NB4 (cell line): ENCODE measurements at regions not wholly inside any gene's neighbourhood (a gene's known extent, or its start where the extent isn't known, plus 50 kb on each side); places are given as distances from the start of the nearest gene placed in this dataset.

Experiments used
- CTCF ChIP-seq: IDR thresholded peaks from one replicate; pipeline ENCODE4 v1.5.1; 2012; ENCODE audit warnings: low read depth, low read length
- MAX ChIP-seq: IDR thresholded peaks from 2 replicates; pipeline ENCODE4 v1.6.1; 2011; ENCODE audit warnings: low read depth, low read length
- POLR2A ChIP-seq: IDR thresholded peaks from 2 replicates; pipeline ENCODE4 v1.6.1; 2011; ENCODE audit warnings: mild to moderate bottlenecking; ENCODE audit not compliant: insufficient read length; ENCODE audit errors: extremely low read depth

- TF ChIP-seq CTCF = no peak
- no peak for TF ChIP-seq MAX
- no peak for TF ChIP-seq POLR2A
These were observed 601.1 kb downstream of the USP25 start for GRCh38 chr21:16330908-16331268.
